IPS DF 6.9 (cell line): ENCODE measurements at regions not wholly inside any gene's neighbourhood (a gene's known extent, or its start where the extent isn't known, plus 50 kb on each side); places are given as distances from the start of the nearest gene placed in this dataset.
A peak's percentile ranks its signal among the peaks of the same experiment; 100 is the strongest.
"Not testable (repeated sequence)": the region's sequence is repeated elsewhere in the genome, so short reads cannot be mapped to it uniquely, and the experiment has no call there.

ENCODE experiments used
- DNase-seq: peaks from one replicate; pipeline ENCODE4 v3.0.0-alpha.2; 2013; ENCODE audit warnings: low read depth, low spot score
- H3K27ac ChIP-seq: one replicate; pipeline ENCODE4 v1.5.1; 2013; ENCODE audit warnings: low read length, control low read depth
- H3K27me3 ChIP-seq: 2 replicates; pipeline ENCODE4 v1.6.1; 2013; ENCODE audit warnings: mild to moderate bottlenecking, low read length; ENCODE audit not compliant: control insufficient read depth, insufficient read depth
- H3K36me3 ChIP-seq: 2 replicates; pipeline ENCODE4 v1.6.1; 2013; ENCODE audit warnings: low read length; ENCODE audit not compliant: control insufficient read depth, insufficient read depth
- H3K4me1 ChIP-seq: 2 replicates; pipeline ENCODE4 v1.6.1; 2013; ENCODE audit warnings: low read length; ENCODE audit not compliant: control insufficient read depth, insufficient read depth
- H3K4me3 ChIP-seq: 2 replicates; pipeline ENCODE4 v1.5.1; 2013; ENCODE audit warnings: mild to moderate bottlenecking, low read length
- H3K9me3 ChIP-seq: 2 replicates; pipeline ENCODE4 v1.6.1; 2013; ENCODE audit warnings: low read length, inconsistent platforms; ENCODE audit not compliant: control insufficient read depth, insufficient read depth
- WGBS: extraction: QIAGEN DNeasy Blood & Tissue Kit; methylation state at CpG from one replicate; pipeline ENCODE4 v1.1.7; 2013; ENCODE audit warnings: mixed read lengths, missing lambda C conversion rate; ENCODE audit not compliant: insufficient read length, insufficient coverage; 5-methylcytosine and 5-hydroxymethylcytosine counted together

DNA sequence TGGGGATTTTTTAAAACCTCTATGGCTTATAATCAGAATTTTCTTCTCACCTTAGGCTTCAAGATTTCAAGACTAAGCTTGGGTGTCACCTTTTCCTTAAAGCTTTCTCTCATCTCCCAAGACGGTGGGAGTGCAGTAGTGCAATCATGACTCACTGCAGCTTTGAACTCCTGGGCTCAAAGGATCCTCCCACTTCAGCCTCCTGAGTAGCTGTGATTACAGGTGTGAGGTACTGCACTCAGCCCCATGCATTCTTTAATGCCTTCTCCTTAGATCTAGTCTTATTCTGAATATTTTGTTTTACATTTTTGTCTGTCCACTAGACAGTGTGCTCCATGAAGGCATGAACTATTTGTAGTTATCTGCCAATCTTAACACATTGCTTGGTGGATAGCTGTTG lies 55.7 kb upstream of the FAT3 start:
- no peak for DNase-seq
- no peak overlapping the region for H3K4me3 ChIP-seq
- H3K9me3 ChIP-seq = no peaks in the 10 kb centered on the region; the same call in 1 of the 2 replicates
- no peak overlapping the region for H3K27ac ChIP-seq
- no peaks in the 10 kb centered on the region for H3K27me3 ChIP-seq
- no peaks in the 10 kb centered on the region for H3K4me1 ChIP-seq
- no CpG with 5 or more reads among the region's 1 CpG for WGBS
- no peaks in the 10 kb centered on the region for H3K36me3 ChIP-seq

DNA sequence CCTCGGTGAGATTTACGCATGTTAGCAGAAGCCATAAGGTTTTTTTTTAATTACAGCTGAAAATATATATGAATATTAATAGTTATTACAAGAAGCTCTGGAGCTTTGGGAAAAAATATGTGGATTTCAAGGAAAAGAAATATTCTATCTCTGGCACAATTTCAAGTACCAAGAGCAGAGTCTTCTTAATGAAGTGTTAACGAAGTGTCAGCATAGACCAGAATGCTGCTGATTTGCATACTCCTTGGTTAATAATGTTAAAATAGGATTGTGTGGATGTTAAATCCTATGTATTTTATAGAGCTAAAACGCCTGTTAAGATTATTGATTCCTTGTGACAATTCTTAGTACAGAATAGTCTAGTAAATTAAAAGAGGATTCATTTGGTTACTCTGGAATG lies 57.0 kb upstream of the FAT3 start:
- Histone ChIP-seq H3K27me3 (no peaks in the 10 kb centered on the region), H3K4me1 (no peaks in the 10 kb centered on the region), H3K9me3 (no peaks in the 10 kb centered on the region; the same call in 1 of the 2 replicates), H3K27ac (no peak overlapping the region), H3K4me3 (no peak overlapping the region), H3K36me3 (no peaks in the 10 kb centered on the region)
- DNase-seq = no peak
- WGBS = no CpG with 5 or more reads among the region's 4 CpGs

DNA sequence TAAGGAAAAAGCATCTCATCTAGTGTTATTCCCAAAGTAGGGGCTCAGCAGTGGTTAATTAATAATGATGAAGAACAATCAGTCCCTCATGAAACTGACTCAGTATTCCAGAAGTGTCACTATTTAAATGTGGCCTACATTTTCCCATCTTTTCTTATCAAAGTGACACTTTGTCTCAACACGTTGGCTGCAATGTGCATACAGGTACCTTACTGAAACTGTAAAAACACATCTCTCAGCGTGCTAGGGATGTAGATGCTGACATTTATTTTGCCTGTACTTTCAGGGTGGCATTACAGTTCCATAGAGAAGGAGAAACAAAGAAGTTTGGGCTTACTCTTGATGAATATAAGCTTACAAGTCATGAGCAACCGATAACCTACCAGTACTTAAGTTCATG lies 58.3 kb upstream of the FAT3 start:
- no peaks in the 10 kb centered on the region for H3K4me1 ChIP-seq
- no peaks in the 10 kb centered on the region for H3K36me3 ChIP-seq
- no peak for DNase-seq
- no peaks in the 10 kb centered on the region; the same call in 1 of the 2 replicates for H3K9me3 ChIP-seq
- no CpG with 5 or more reads among the region's 3 CpGs for WGBS
- H3K4me3 ChIP-seq = no peak overlapping the region
- no peaks in the 10 kb centered on the region for H3K27me3 ChIP-seq
- H3K27ac ChIP-seq = no peak overlapping the region

- no peak overlapping the region for H3K4me3 ChIP-seq
- no peaks in the 10 kb centered on the region for H3K27me3 ChIP-seq
- WGBS = no CpG with 5 or more reads among the region's 1 CpG
- H3K27ac ChIP-seq = no peak overlapping the region
- no peaks in the 10 kb centered on the region; the same call in 1 of the 2 replicates for H3K9me3 ChIP-seq
- H3K36me3 ChIP-seq = no peaks in the 10 kb centered on the region
- H3K4me1 ChIP-seq = no peaks in the 10 kb centered on the region
- no peak for DNase-seq
Observed at GRCh38 chr11:92163879-92164278, 60.7 kb upstream of the FAT3 start.

GRCh38 chr11:92162776-92163175 lies 61.8 kb upstream of the FAT3 start:
- H3K27me3 ChIP-seq = no peaks in the 10 kb centered on the region

GRCh38 chr11:92159931-92160330 lies 64.7 kb upstream of the FAT3 start:
- no CpG with 5 or more reads among the region's 1 CpG for WGBS
- no peaks in the 10 kb centered on the region for H3K9me3 ChIP-seq
- H3K27me3 ChIP-seq = no peaks in the 10 kb centered on the region
- DNase-seq = no peak
- H3K4me3 ChIP-seq = no peak overlapping the region
- no peaks in the 10 kb centered on the region for H3K4me1 ChIP-seq
- no peak overlapping the region for H3K27ac ChIP-seq
- H3K36me3 ChIP-seq = no peaks in the 10 kb centered on the region

More at GRCh38 chr11:92162776-92163175, 61.8 kb upstream of the FAT3 start:
- H3K4me3 ChIP-seq = no peak overlapping the region
- no peak for DNase-seq
- H3K36me3 ChIP-seq = no peaks in the 10 kb centered on the region
- no peaks in the 10 kb centered on the region for H3K9me3 ChIP-seq
- H3K4me1 ChIP-seq = no peaks in the 10 kb centered on the region
- no CpG with 5 or more reads among the region's 2 CpGs for WGBS
- no peak overlapping the region for H3K27ac ChIP-seq

- not testable (repeated sequence) for H3K9me3 ChIP-seq, H3K4me1 ChIP-seq, H3K27me3 ChIP-seq, H3K4me3 ChIP-seq, DNase-seq, H3K36me3 ChIP-seq, H3K27ac ChIP-seq
- WGBS = no CpG with 5 or more reads among the region's 35 CpGs
Observed at GRCh38 chr11:92157390-92157789, 67.2 kb upstream of the FAT3 start.

DNA sequence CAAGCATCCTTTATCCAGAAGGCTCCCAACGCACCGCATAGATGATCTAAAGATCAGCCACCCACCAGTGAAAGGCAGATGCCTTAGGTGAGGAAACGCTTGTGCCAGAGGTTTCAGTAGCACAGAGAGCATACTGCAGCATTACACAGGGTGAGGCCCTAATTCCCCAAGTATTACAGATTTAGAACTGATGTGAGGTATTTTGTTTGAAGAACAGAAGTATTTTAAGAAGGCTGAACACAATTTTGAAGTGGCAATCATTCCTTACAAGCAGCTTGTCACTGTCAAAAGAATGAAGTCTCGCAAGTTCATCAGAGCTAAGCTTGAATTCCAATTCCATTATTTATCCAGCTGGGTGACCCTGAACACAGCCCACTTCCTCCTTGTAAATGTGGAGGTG lies 70.0 kb upstream of the FAT3 start:
- Histone ChIP-seq H3K27me3 (no peaks in the 10 kb centered on the region), H3K4me1 (no peaks in the 10 kb centered on the region), H3K27ac (no peak overlapping the region), H3K36me3 (no peaks in the 10 kb centered on the region), H3K4me3 (no peak overlapping the region), H3K9me3 (no peaks in the 10 kb centered on the region)
- WGBS = no CpG with 5 or more reads among the region's 4 CpGs
- DNase-seq = no peak

DNA sequence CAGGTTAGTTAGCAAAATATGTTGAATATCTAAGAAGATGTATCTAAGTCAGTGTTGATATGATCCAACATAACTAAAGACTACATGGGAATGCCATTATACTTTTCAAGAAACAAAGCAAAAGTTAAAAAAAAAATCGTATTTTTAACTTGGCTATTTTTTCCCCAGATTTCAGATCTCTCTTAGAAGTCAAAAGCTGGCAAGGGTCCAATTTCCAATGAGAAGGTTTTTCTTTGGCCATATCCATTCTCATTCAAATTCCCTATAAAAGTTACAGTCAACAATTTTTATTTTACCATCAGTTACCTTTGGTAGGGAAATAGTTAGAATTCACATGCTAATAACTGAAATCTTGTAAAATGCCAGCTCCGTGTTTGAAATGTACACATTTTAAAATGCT lies 70.5 kb upstream of the FAT3 start:
- no peaks in the 10 kb centered on the region for H3K4me1 ChIP-seq
- no CpG with 5 or more reads among the region's 2 CpGs for WGBS
- no peak overlapping the region for H3K4me3 ChIP-seq
- no peaks in the 10 kb centered on the region for H3K27me3 ChIP-seq
- no peak for DNase-seq
- no peak overlapping the region for H3K27ac ChIP-seq
- H3K9me3 ChIP-seq = no peaks in the 10 kb centered on the region
- H3K36me3 ChIP-seq = no peaks in the 10 kb centered on the region

- no peaks in the 10 kb centered on the region for H3K9me3 ChIP-seq
- no CpG with 5 or more reads among the region's 2 CpGs for WGBS
- H3K4me1 ChIP-seq = no peaks in the 10 kb centered on the region
- H3K27me3 ChIP-seq = no peaks in the 10 kb centered on the region
- no peak overlapping the region for H3K27ac ChIP-seq
- no peaks in the 10 kb centered on the region for H3K36me3 ChIP-seq
- DNase-seq = no peak
- H3K4me3 ChIP-seq = no peak overlapping the region
Observed at GRCh38 chr11:92153542-92153941, 71.1 kb upstream of the FAT3 start.

DNA sequence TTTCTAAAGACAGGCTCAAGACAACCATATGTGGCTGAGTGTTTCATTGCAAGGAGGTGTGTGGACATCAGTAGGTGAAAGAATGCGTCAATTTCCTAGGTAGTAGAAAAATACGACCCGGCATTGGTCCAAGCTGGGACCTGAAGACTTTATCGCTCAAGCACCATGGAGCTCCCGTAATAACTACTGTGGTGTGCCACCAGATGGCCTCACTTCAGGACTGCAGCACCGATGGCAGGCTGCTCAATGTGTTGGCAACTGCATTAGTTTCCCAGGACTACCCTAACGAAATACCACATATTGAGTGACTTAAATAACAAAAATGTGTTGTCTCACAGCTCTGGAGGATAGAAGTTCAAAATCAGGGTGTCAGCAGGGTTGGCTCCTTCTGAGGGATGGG lies 72.4 kb upstream of the FAT3 start:
- H3K27ac ChIP-seq = no peak overlapping the region
- H3K36me3 ChIP-seq = no peaks in the 10 kb centered on the region
- no CpG with 5 or more reads among the region's 7 CpGs for WGBS
- H3K4me1 ChIP-seq = no peaks in the 10 kb centered on the region
- H3K4me3 ChIP-seq = no peak overlapping the region
- H3K27me3 ChIP-seq = no peaks in the 10 kb centered on the region
- no peaks in the 10 kb centered on the region for H3K9me3 ChIP-seq
- peak; percentile 55 for DNase-seq
